Inferior parietal cortex (tissue), 1 donor: ENCODE measurements at regions not wholly inside any gene's neighbourhood (a gene's known extent, or its start where the extent isn't known, plus 50 kb on each side); places are given as distances from the start of the nearest gene placed in this dataset.

Experiments used
- DNase-seq: peaks from one replicate; pipeline ENCODE4 v3.0.0-alpha.2; 2016; ENCODE audit errors: extremely low spot score

- DNase-seq, result no peak
Measured at GRCh38 chr2:551621-552020, 125.6 kb downstream of the TMEM18 start.

- no peak for DNase-seq
Measured at GRCh38 chr2:550860-551567, 126.2 kb downstream of the TMEM18 start.

GRCh38 chr2:545711-546650 lies 131.2 kb downstream of the TMEM18 start:
- DNase-seq, result no peak

- no peak for DNase-seq
Measured at GRCh38 chr2:545228-545627, 132.0 kb downstream of the TMEM18 start.

GRCh38 chr2:538646-539045 lies 138.6 kb downstream of the TMEM18 start:
- no peak for DNase-seq

- DNase-seq, result no peak
Measured at GRCh38 chr2:535222-535621, 142.0 kb downstream of the TMEM18 start.

GRCh38 chr2:529852-530251 lies 147.4 kb downstream of the TMEM18 start:
- DNase-seq, result no peak

- no peak for DNase-seq
Measured at GRCh38 chr2:529424-529823, 147.8 kb downstream of the TMEM18 start.

- no peak for DNase-seq
Measured at GRCh38 chr2:527581-527980, 149.6 kb downstream of the TMEM18 start.

- no peak for DNase-seq
Measured at GRCh38 chr2:526918-527317, 150.3 kb downstream of the TMEM18 start.

GRCh38 chr2:525611-526010 lies 151.6 kb downstream of the TMEM18 start:
- no peak for DNase-seq

GRCh38 chr2:525021-525420 lies 152.2 kb downstream of the TMEM18 start:
- DNase-seq, result no peak

GRCh38 chr2:524442-524841 lies 152.8 kb downstream of the TMEM18 start:
- DNase-seq, result no peak

- no peak for DNase-seq
Measured at GRCh38 chr2:523698-524270, 153.4 kb downstream of the TMEM18 start.

- no peak for DNase-seq
Measured at GRCh38 chr2:522776-523175, 154.4 kb downstream of the TMEM18 start.

GRCh38 chr2:521853-522530 lies 155.2 kb downstream of the TMEM18 start:
- DNase-seq, result no peak

- no peak for DNase-seq
Measured at GRCh38 chr2:520663-521340, 156.4 kb downstream of the TMEM18 start.

- DNase-seq, result peak; percentile 27
Measured at GRCh38 chr2:516944-517343, 160.3 kb downstream of the TMEM18 start.

- DNase-seq, result no peak
Measured at GRCh38 chr2:516131-516530, 161.1 kb downstream of the TMEM18 start.

GRCh38 chr2:515441-516127 lies 161.6 kb downstream of the TMEM18 start:
- no peak for DNase-seq
